Right kidney (tissue), 1 donor: ENCODE measurements at regions not wholly inside any gene's neighbourhood (a gene's known extent, or its start where the extent isn't known, plus 50 kb on each side); places are given as distances from the start of the nearest gene placed in this dataset.

ENCODE experiments used
- DNase-seq: peaks from one replicate; pipeline ENCODE4 v3.0.0-alpha.2; 2016

GRCh38 chr13:40082639-40083038, 427.2 kb downstream of the COG6 start:
- no peak for DNase-seq

- DNase-seq = no peak
Observed at GRCh38 chr13:40083841-40084240, 428.4 kb downstream of the COG6 start.

GRCh38 chr13:40084934-40085333, 429.5 kb downstream of the COG6 start:
- no peak for DNase-seq

- DNase-seq = peak; percentile 55
Observed at GRCh38 chr13:40087091-40088002, 431.9 kb downstream of the COG6 start.

- DNase-seq = no peak
Observed at GRCh38 chr13:40094056-40094455, 438.6 kb downstream of the COG6 start.

GRCh38 chr13:40095695-40096356, 440.4 kb downstream of the COG6 start:
- DNase-seq = no peak

- no peak for DNase-seq
Observed at GRCh38 chr13:40096357-40096901, 441.0 kb downstream of the COG6 start.

GRCh38 chr13:40098246-40098645, 442.8 kb downstream of the COG6 start:
- no peak for DNase-seq

- no peak for DNase-seq
Observed at GRCh38 chr13:40101708-40102359, 446.4 kb downstream of the COG6 start.

GRCh38 chr13:40102360-40102727, 446.9 kb downstream of the COG6 start:
- DNase-seq = no peak

- no peak for DNase-seq
Observed at GRCh38 chr13:40102854-40103253, 447.4 kb downstream of the COG6 start.

GRCh38 chr13:40103864-40104263, 448.4 kb downstream of the COG6 start:
- DNase-seq = no peak

GRCh38 chr13:40105231-40105630, 449.8 kb downstream of the COG6 start:
- no peak for DNase-seq

- DNase-seq = no peak
Observed at GRCh38 chr13:40109351-40109844, 453.9 kb downstream of the COG6 start.

GRCh38 chr13:40113643-40114304, 458.3 kb downstream of the COG6 start:
- DNase-seq = no peak

GRCh38 chr13:40114305-40114896, 458.9 kb downstream of the COG6 start:
- no peak for DNase-seq

- no peak for DNase-seq
Observed at GRCh38 chr13:40115426-40115825, 460.0 kb downstream of the COG6 start.

GRCh38 chr13:40116008-40116407, 460.5 kb downstream of the COG6 start:
- DNase-seq = no peak

GRCh38 chr13:40118337-40118736, 462.9 kb downstream of the COG6 start:
- no peak for DNase-seq

GRCh38 chr13:40119852-40120251, 464.4 kb downstream of the COG6 start:
- no peak for DNase-seq

GRCh38 chr13:40120288-40120687, 464.8 kb downstream of the COG6 start:
- no peak for DNase-seq

GRCh38 chr13:40120781-40121180, 465.3 kb downstream of the COG6 start:
- DNase-seq = no peak
